B cell (primary cell): ENCODE measurements at regions not wholly inside any gene's neighbourhood (a gene's known extent, or its start where the extent isn't known, plus 50 kb on each side); places are given as distances from the start of the nearest gene placed in this dataset.
A peak's percentile ranks its signal among the peaks of the same experiment; 100 is the strongest.

Source experiments
- ATAC-seq: fragments of 200-7000 bp; cut with Tn5 transposase; one replicate; pipeline ENCODE4 v1.10.0; 2021; ENCODE audit warnings: low read depth, mild to moderate bottlenecking, moderate number of reproducible peaks, moderate library complexity
- CTCF ChIA-PET: fragments of 350-600 bp; sonication (Branson Sonifier 250); formaldehyde crosslinking; loops from one replicate; lab custom pipeline; 2021; ENCODE audit warnings: antibody characterized with exemption, inconsistent platforms; lab: Charles Lee
- POLR2A ChIA-PET: fragments of 350-600 bp; sonication (Branson Sonifier 250); formaldehyde crosslinking; loops from one replicate; lab custom pipeline; 2021; ENCODE audit warnings: antibody characterized with exemption; lab: Charles Lee
- DNase-seq: peaks from one replicate; pipeline ENCODE4 v3.0.0; 2013
- H2AFZ ChIP-seq: 2 replicates; pipeline ENCODE4 v1.6.1; 2012; ENCODE audit warnings: mild to moderate bottlenecking, low read depth, low read length; ENCODE audit not compliant: insufficient read depth, poor library complexity, severe bottlenecking
- H3K27ac ChIP-seq, 2 donors: 1 replicate in 1 of 2; 2 replicates in 1 of 2; pipeline ENCODE4 v1.5.1; 2012 to 2013; ENCODE audit warnings: low read length in 2 of 2, mild to moderate bottlenecking in 2 of 2, moderate library complexity in 1 of 2
- H3K27me3 ChIP-seq, 4 experiments: fragments of 200-600 bp in 1 of 4; sonication (generic) in 1 of 4; replicated peaks in 1 of 4; 1 replicate in 2 of 4; 2 replicates in 2 of 4; pipeline versions ENCODE4 v1.6.1 to v1.7.0; 2013 to 2016; ENCODE audit warnings: low read length in 3 of 4, mild to moderate bottlenecking in 2 of 4, mixed read lengths in 1 of 4, moderate library complexity in 1 of 4; ENCODE audit not compliant: insufficient read depth in 4 of 4, control insufficient read depth in 3 of 4; ENCODE audit errors: control extremely low read depth in 1 of 4
- H3K36me3 ChIP-seq, 2 experiments: replicated peaks in 1 of 2; 1 replicate in 1 of 2; 2 replicates in 1 of 2; pipeline versions ENCODE4 v1.6.1 to v1.7.1; 2013; ENCODE audit warnings: low read length in 1 of 2; ENCODE audit not compliant: insufficient read depth in 2 of 2, control insufficient read depth in 1 of 2; ENCODE audit errors: control extremely low read depth in 1 of 2, extremely low read depth in 1 of 2
- H3K4me1 ChIP-seq, 2 donors: fragments of 200-600 bp in 1 of 2; sonication (generic) in 1 of 2; 1 replicate in 1 of 2; 2 replicates in 1 of 2; pipeline versions ENCODE4 v1.5.1 to v1.6.1; 2013 to 2017; ENCODE audit warnings: low read length in 2 of 2; ENCODE audit not compliant: control insufficient read depth in 2 of 2, insufficient read depth in 2 of 2
- H3K4me2 ChIP-seq: replicated peaks from 2 replicates; pipeline ENCODE3; 2012; ENCODE audit warnings: mild to moderate bottlenecking, low read depth, low read length; ENCODE audit not compliant: poor library complexity, severe bottlenecking
- H3K4me3 ChIP-seq, 5 experiments: fragments of 200-600 bp in 1 of 5; sonication (generic) in 1 of 5; 1 replicate in 3 of 5; 2 replicates in 2 of 5; pipeline versions ENCODE4 v1.5.1 to v1.7.0; 2011 to 2016; ENCODE audit warnings: low read length in 4 of 5, mild to moderate bottlenecking in 4 of 5, low read depth in 2 of 5, control low read depth in 1 of 5, moderate library complexity in 1 of 5; ENCODE audit not compliant: insufficient read depth in 1 of 5; ENCODE audit errors: control extremely low read depth in 1 of 5, extremely low read depth in 1 of 5
- H3K79me2 ChIP-seq: fragments of 200-600 bp; sonication (generic); one replicate; pipeline ENCODE4 v1.6.0; 2016; ENCODE audit warnings: low read length; ENCODE audit not compliant: control insufficient read depth, insufficient read depth
- H3K9ac ChIP-seq: fragments of 200-600 bp; sonication (generic); 2 replicates; pipeline ENCODE4 v1.6.1; 2017; ENCODE audit warnings: mild to moderate bottlenecking, low read length, moderate library complexity
- H3K9me3 ChIP-seq, 3 donors: one replicate each; pipeline versions ENCODE4 v1.6.1 to v1.7.1; 2013; ENCODE audit warnings: low read length in 2 of 3; ENCODE audit not compliant: control insufficient read depth in 2 of 3, insufficient read depth in 1 of 3; ENCODE audit errors: control extremely low read depth in 1 of 3
- H4K20me1 ChIP-seq: 2 replicates; pipeline ENCODE4 v1.6.0; 2012; ENCODE audit warnings: mild to moderate bottlenecking, low read length; ENCODE audit not compliant: insufficient read depth, control insufficient read depth, poor library complexity, severe bottlenecking
- H3K27ac Mint-ChIP-seq: one replicate; pipeline ENCODE4 v1.8.0; 2021; ENCODE audit warnings: mixed read lengths
- H3K27me3 Mint-ChIP-seq: one replicate; pipeline ENCODE4 v1.8.0; 2021; ENCODE audit warnings: mixed read lengths
- H3K4me1 Mint-ChIP-seq: one replicate; pipeline ENCODE4 v1.8.0; 2021; ENCODE audit warnings: mixed read lengths
- H3K4me3 Mint-ChIP-seq: one replicate; pipeline ENCODE4 v1.8.0; 2021; ENCODE audit warnings: mixed read lengths
- H3K9me3 Mint-ChIP-seq: one replicate; pipeline ENCODE4 v1.8.0; 2022; ENCODE audit warnings: mixed read lengths; ENCODE audit not compliant: insufficient read depth
- EZH2 ChIP-seq: IDR thresholded peaks from 2 replicates; pipeline ENCODE4 v1.6.1; 2012; ENCODE audit warnings: borderline replicate concordance, low read depth, mild to moderate bottlenecking, moderate library complexity, low read length; ENCODE audit not compliant: insufficient read depth, poor library complexity, severe bottlenecking
- WGBS: methylation state at CpG from one replicate; pipeline ENCODE4 v1.1.5; 2013; ENCODE audit warnings: missing lambda C conversion rate; ENCODE audit not compliant: insufficient coverage; 5-methylcytosine and 5-hydroxymethylcytosine counted together
- intact Hi-C: fragments of 100-400 bp; cut with micrococcal nuclease; formaldehyde crosslinking; loops from one replicate; pipeline ENCODE4 v1.10.0; 2022
- TF ChIP-seq, protein P1 (sequence below): fragments of 200-600 bp; IDR thresholded peaks from one replicate; pipeline ENCODE4 v1.8.0; 2022; ENCODE audit warnings: antibody characterized with exemption, mild to moderate bottlenecking

DNA sequence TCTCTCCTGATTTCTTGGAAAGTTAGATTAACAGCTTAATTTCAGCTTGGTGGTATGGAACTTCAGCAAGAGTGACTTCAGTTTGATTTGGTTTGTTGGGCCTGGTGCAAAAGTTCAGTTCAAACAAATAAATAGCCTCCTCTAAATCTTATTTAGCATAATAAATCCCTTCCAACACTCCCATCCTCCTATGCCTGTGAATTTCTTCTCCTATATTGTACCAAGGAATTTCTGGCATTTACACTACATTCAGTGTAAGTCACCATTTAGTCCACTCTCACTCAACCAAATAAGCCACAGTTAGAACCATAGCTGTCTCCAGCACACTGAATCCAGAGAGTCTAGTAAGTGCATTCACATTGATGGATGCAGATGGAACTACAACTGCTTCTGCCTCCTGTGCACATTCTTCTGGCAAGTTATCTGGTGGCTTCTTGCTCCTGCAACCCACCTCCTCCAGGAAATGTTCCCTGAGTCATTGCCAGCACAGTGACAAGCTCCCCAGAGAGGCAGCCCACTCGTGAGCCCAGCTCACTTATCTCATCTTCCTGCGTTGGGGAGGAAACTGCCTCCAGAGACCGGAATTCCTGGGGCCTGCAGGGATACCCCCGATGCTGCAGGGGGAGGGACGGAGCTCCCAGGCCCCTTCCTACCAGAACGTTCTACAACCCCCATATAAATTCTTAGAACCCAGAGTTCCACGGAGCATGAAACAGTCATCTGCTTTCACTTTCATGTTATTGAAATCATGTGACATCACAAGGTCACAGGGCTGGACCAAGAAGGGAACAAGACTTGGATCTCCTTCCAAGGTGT is 318.3 kb downstream of the PHKB start:
- H3K4me2 ChIP-seq: peak overlapping the region; percentile 71
- Mint-ChIP-seq H3K27ac (peak overlapping the region; percentile 77), H3K4me3 (peak overlapping the region; percentile 86), H3K27me3 (no peaks in the 10 kb centered on the region), H3K4me1 (peaks cover 14% of the 10 kb centered on the region), H3K9me3 (no peaks in the 10 kb centered on the region)
- no peaks in the 10 kb centered on the region for H3K79me2 ChIP-seq
- peak; percentile 38 for DNase-seq
- no peaks in the 10 kb centered on the region for H3K36me3 ChIP-seq
- H3K4me1 ChIP-seq: peaks cover 0 to 9% of the 10 kb centered on the region in 2 donors
- 6% methylated on average over 5 of the region's 7 CpGs for WGBS
- peak overlapping the region in 4 of 5 experiments; percentile 40 to 70 (median 54) for H3K4me3 ChIP-seq
- ChIA-PET POLR2A (no interaction called here), CTCF (interaction anchor here (1.0 kb wide), 1 partner anchor 636 kb away, joined by 3 read pairs; the partner anchor contains the start of gene NETO2)
- intact Hi-C loops: no loop called here
- peak overlapping the region; percentile 84 for H2AFZ ChIP-seq
- peak overlapping the region; percentile 34 to 59 for H3K27ac ChIP-seq
- no peaks in the 10 kb centered on the region for H3K27me3 ChIP-seq
- peak overlapping the region; percentile 77 for H3K9ac ChIP-seq
- no peaks in the 10 kb centered on the region for H4K20me1 ChIP-seq
- ATAC-seq: peak; percentile 45
- no peak for TF ChIP-seq EZH2
- TF ChIP-seq, protein P1, sequence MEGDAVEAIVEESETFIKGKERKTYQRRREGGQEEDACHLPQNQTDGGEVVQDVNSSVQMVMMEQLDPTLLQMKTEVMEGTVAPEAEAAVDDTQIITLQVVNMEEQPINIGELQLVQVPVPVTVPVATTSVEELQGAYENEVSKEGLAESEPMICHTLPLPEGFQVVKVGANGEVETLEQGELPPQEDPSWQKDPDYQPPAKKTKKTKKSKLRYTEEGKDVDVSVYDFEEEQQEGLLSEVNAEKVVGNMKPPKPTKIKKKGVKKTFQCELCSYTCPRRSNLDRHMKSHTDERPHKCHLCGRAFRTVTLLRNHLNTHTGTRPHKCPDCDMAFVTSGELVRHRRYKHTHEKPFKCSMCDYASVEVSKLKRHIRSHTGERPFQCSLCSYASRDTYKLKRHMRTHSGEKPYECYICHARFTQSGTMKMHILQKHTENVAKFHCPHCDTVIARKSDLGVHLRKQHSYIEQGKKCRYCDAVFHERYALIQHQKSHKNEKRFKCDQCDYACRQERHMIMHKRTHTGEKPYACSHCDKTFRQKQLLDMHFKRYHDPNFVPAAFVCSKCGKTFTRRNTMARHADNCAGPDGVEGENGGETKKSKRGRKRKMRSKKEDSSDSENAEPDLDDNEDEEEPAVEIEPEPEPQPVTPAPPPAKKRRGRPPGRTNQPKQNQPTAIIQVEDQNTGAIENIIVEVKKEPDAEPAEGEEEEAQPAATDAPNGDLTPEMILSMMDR: no peak
- H3K9me3 ChIP-seq: peaks cover 0 to 2% (median 0%) of the 10 kb centered on the region in 3 donors

DNA sequence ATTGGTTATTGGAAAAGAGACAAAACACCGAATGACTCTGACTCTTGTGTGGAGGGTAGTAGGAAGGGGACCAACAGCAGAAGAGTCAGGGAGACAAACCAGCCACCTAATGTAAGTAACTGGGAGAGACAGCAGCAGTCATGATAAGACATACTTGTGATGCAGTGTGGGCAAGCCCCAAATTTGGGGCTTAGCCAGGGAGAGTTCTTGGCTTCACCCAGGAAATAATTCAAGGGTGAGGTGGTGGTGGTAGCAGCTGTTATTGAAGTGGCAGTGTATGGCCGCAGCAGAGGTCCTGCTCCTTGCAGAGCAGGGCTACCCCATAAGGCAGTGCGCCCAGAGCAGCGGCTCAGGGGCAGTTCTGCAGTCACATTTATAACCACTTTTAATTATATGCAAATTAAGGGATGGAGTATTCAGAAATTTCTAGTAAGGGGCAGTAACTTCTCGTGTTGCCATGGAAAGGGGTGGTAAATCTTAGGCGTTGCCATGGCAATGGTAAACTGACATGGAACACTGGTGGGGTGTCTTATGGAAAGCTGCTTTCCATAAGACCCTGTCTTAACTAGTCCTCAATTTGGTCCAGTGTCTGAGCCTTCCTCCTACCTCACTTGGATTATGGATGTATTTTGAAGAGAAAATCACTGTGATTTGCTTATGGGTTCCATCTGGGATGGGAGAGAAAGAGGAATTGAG is 317.1 kb downstream of the PHKB start:
- ChIA-PET POLR2A (no interaction called here), CTCF (no interaction called here)
- Mint-ChIP-seq H3K27me3 (no peaks in the 10 kb centered on the region), H3K4me3 (peak overlapping the region; percentile 21), H3K9me3 (no peaks in the 10 kb centered on the region), H3K4me1 (peaks cover 14% of the 10 kb centered on the region), H3K27ac (no peak overlapping the region)
- Histone ChIP-seq H3K4me3 (no peak overlapping the region), H2AFZ (peak overlapping the region; percentile 84), H3K79me2 (no peaks in the 10 kb centered on the region), H3K27me3 (no peaks in the 10 kb centered on the region), H3K27ac (no peak overlapping the region), H3K36me3 (no peaks in the 10 kb centered on the region), H4K20me1 (no peaks in the 10 kb centered on the region), H3K4me2 (no peak overlapping the region), H3K4me1 (peaks cover 0 to 9% of the 10 kb centered on the region in 2 donors), H3K9me3 (peaks cover 0 to 3% (median 0%) of the 10 kb centered on the region in 3 donors), H3K9ac (no peak overlapping the region)
- intact Hi-C loops: no loop called here
- WGBS: 100% methylated on average over 1 of the region's 6 CpGs
- TF ChIP-seq, protein P1: no peak
- TF ChIP-seq EZH2: no peak
- ATAC-seq (no peak), DNase-seq (no peak)
